NCI-H2196 (cell line): ENCODE measurements at regions not wholly inside any gene's neighbourhood (a gene's known extent, or its start where the extent isn't known, plus 50 kb on each side); places are given as distances from the start of the nearest gene placed in this dataset.

Experiments used
- DNase-seq: peaks from one replicate; lab custom pipeline; 2025; ENCODE audit not compliant: unreplicated experiment; lab: John Stamatoyannopoulos, UW

DNA sequence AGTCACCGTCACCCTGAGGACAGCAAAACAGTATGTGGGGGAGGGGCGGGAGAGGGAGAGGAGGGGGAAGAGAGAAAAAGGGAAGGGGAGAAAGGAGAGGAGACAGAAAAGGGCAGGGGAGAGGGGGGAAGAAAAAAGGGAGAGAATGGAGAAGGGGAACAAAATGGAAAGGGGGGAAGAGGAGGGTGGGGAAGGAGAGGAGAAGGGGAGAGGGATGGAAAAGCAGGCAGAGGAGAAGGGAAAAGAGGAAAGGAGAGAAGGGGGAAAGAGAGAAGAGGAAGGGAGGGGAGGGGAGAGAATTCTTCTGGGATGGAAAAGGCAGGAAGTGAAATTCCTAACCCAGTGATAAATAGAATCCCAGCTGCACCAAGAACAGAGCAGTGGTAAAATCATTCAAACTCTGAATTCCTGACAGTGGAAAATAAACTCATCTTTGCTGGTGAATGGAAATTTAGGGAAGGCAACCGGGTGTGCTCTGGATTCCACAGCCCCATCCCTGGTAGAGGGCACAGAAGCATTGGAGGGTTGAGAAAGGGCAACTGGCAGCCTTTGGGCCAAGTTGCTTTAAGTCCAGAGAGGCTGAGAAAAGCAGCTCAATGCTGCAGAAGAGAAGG is 244.2 kb downstream of the BCOR start:
- DNase-seq: no peak

DNA sequence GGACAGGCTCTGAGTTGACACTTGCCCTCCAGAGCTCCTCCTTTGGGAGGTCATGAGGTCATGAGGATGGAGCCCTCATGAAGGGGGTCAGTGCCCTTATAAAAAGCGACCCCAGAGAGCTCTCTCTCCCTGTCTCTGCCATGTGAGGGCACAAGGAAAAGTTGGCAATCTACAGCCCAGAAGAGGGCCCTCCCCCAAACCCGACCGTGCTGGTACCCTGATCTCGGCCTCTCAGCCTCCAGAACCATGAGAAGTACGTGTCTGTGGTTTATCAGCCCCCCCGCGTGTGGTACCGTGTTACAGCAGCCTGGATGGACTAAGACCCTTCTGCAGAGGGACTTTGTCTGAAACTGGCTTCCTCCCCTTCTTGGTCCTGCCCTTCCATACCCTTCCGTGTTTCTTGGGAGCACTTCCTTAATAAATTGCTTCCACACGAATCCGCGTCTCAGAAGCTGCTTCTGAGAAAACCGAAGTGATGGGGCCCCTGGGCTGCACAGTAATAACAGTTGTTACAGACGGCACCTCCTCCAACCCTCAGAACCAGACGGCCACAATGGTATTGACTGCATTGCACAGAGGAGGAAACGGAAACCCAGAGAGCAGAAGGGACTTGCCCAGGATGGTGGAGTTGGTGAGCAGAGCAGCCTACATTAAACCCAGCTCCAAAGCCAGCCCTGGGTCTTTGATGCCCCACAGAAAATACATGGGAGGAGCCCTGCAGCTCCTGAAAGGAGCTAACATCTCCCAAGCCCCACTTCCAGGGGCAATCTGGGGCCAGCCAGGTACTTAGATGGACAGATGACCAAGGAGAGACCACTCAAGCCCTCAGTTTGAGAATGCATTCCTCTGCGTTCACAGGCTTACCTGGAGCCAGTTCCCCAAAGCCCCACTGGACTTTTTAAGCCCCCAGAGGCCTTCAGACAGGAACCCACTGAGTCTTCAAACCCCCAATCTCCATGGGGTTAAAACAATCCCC is 242.7 kb downstream of the BCOR start:
- DNase-seq: no peak

DNA sequence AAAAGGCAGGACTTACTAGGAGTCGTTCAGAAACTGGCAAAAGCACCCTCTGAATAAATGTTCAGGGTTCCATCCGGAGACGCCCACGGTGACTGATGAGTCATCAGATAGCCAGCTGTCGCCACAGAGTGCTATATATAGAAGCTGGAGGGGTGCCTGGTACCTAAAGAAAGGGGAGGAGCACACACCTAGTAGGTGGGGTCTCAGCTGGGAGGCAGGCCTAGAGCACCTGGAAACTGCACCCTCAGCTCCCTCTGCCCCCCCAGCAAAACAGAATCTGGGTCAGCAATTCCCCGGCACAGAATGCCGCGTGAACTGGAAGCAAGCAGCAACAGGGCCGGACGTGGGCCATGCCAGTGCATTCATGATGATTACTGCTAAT is 242.0 kb downstream of the BCOR start:
- DNase-seq: no peak

- DNase-seq: peak; percentile 23
These were observed 241.2 kb downstream of the BCOR start for GRCh38 chrX:39856472-39857121.

DNA sequence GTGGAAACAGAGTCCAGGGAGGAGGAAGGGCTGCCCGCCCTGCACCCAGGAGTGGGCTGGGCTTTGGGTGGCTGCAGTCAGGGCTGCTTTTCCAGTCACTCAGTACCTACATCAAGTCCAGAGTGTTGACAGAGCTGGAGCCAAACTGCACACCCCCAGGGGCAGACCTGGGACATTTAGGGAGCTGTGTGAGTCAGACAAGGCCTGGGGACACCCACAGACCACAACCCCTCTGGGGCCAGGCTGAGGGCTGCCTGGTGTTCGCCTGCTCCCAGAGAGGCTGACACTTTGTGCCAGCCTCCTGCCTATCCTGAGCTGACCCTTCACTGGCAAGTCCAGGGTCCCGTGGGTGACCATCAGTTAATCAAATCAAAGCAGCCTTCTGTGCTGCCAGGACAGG is 240.0 kb downstream of the BCOR start:
- no peak for DNase-seq

DNA sequence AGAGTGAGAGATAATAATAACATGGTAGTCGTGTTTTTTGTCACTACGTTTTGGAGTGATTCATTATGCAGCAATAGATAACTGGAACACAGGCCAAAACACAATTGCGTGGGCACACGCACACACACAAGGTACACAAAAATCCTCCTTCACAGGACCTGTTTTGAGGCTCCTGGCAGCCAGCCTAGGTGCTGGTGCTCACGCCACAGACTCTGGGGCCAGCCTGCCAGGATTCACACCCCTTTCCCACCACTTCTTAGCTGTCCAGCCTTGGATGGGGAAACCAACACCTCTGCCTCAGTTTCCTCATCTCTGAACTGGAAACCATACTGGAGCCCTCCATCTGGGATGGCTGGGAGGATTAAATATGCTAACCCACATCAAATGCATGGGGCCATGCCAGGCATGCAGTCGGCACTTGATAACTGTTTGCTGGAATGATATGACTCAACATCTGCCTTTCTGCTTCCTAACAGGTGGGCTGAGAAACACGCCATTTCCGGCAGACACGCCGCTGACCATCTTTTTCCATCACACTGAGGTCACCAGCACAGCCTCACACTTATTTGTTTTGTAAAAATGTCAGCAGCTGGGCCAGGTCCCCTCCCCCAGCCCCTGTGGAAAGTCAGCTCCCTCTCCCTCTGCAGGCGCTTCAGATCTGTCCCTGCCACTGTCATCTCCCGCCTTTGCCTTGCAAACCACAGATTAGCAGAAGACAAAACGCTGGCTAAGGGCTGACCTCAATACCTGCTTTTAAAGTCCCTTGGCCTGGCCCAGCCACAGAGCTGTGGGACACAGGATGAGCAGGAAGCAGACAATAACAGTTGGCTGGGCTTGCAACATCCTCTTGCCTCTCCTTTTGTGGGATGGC is 237.5 kb downstream of the BCOR start:
- DNase-seq: peak; percentile 54

GRCh38 chrX:39862963-39863362 is 234.8 kb downstream of the BCOR start:
- DNase-seq: no peak

GRCh38 chrX:39866229-39866628 is 231.5 kb downstream of the BCOR start:
- no peak for DNase-seq

DNA sequence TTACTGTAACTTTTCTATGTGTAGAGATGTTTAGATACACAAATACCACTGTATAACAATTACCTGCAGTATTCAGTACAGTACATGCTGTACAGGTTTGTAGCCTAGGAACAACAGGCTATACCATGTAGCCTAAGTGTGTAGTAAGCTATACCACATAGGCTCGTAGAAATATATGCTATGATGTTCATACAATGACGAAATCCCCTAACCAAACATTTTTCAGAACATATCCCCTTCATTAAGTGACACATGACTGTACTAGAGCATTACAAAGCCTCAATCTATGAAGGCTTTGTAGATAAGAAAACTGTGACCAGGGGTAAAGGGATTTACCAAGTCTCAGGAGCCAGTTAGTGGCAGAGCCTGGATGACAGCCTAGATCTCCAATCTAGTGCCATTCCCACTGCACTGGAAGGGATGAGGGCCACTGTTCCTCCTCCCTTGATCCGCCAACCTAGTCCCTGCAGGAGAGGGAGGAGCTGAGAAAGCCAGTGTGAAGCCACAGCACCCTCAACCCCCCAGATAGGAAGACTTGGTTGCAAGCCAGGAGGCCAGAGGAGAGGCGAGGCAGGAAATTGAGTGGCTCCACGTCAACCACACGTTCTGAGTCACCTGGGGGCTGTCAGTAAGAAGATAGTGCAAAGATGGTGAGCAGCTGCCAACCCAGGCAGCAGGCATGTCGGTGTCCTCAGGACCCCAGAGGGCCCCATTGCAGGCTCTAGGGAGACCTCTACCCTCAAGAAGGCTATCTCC is 227.7 kb downstream of the BCOR start:
- no peak for DNase-seq

GRCh38 chrX:39871648-39872047 is 226.1 kb downstream of the BCOR start:
- no peak for DNase-seq

DNA sequence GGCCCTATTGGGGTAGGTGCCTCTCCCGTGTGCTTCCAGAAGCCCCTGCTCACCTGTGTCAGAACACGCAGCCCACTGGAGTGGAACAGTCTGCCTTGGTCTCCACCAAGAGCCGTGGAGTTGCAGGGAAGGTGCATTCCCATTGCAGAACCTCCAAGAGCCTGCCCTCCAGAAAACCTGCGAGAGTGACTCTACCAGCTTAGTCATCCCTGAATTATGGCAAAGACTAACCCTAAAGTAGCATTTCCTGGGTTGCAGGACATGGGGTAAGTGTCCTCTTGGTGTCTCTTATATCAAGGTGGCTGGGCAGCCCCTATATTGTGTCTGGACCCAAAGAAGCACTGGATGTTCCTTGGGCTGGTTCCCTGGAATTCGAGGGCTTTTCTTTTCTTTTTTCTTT is 224.6 kb downstream of the BCOR start:
- DNase-seq: no peak

GRCh38 chrX:39874202-39874816 is 223.4 kb downstream of the BCOR start:
- DNase-seq: no peak

DNA sequence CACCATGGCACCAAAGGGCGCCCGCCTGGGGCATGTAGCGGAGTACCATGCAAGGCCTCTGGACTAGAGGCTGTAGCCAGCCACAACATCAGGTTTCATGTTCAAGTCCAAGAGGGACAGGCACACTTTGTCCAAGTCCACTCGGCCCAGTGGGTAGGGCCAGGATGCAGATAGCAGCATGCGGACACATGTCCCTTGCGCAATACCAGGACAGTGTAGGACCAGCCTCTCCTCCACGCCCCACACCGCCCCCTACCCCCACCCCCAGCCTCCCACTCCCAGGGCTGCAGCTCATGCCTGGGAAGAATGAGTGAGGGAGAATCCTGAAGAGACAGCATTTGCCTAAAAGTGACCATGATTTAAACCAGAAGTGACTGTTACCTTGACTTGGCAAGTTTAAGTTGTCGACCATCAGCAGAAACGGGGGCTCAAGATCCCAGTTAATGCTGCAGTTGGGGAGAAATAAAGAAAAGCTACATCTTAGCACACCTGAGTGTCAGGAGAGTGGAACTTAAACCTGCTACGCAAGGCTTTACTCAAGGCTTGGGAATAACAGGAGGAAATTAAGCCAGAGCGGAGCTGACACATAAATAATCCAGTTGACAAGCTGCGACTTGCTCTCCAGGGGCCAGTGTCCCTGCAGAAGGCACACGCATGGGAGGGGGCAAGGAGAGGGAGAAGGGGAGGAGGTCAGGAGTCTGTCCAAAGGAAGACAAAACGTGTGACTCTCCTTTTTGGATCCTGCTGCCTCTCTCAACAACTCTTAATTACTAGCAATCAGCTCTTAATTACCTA is 221.7 kb downstream of the BCOR start:
- no peak for DNase-seq

- DNase-seq: no peak
These were observed 219.9 kb downstream of the BCOR start for GRCh38 chrX:39877905-39878304.

GRCh38 chrX:39883666-39884065 is 214.1 kb downstream of the BCOR start:
- DNase-seq: no peak

GRCh38 chrX:39886282-39886681 is 211.5 kb downstream of the BCOR start:
- no peak for DNase-seq

DNA sequence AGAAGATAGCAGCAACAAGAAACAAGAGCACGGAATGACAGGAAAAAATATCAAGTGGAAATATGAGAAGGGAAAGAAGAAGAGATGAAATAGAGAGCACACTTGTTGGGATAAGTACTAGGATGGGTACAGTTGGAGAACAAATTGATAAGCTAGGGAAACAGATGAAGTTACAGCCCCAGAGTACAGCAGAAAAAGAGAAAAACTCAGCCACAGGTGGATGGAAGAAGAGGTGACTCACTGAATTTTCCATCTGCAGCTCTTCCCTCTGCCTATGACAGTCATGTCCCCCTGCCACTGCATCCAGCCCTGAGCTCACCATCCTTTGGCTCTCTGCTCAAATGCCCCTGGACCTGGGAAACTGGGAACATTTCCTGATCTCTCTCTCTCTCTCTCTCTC is 209.0 kb downstream of the BCOR start:
- DNase-seq: no peak

- DNase-seq: no peak
These were observed 208.1 kb downstream of the BCOR start for GRCh38 chrX:39889704-39890103.

DNA sequence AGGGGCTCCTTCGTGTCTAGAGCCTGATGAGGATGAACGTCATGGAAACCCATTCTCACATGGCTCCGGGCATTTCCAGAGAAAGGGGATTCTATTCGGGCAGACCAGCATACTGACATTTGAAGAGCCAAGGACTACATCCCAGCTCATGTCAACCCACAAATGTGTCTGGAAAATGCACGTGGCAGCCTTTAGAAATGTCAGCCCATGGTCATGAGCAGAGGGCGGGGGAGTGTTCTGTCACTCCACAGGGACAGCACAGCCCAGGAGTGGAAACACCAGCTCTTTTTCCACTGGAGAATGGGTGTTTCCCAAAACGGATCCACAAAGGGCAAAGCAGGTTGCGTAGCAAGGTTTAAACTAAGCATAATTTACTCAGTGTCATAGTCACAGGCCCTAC is 207.0 kb downstream of the BCOR start:
- DNase-seq: no peak
